OCI-LY1 (cell line): ENCODE measurements at regions not wholly inside any gene's neighbourhood (a gene's known extent, or its start where the extent isn't known, plus 50 kb on each side); places are given as distances from the start of the nearest gene placed in this dataset.

ENCODE experiments used
- H2AFZ ChIP-seq: fragments of 200-600 bp; sonication (generic), shearing (Covaris generic); 2 replicates; pipeline ENCODE4 v1.6.0; 2014; ENCODE audit warnings: antibody characterized with exemption, mild to moderate bottlenecking, low read length
- H3F3A ChIP-seq: fragments of 200-600 bp; sonication (generic), shearing (Covaris generic); 2 replicates; pipeline ENCODE4 v1.6.0; 2014; ENCODE audit warnings: mild to moderate bottlenecking, antibody characterized with exemption, low read length, moderate library complexity; ENCODE audit not compliant: insufficient read depth
- H3K27ac ChIP-seq: fragments of 200-600 bp; sonication (generic); 2 replicates; pipeline ENCODE4 v1.5.1; 2014; ENCODE audit warnings: low read length, mixed run types, mild to moderate bottlenecking, low read depth; ENCODE audit not compliant: poor library complexity, severe bottlenecking
- H3K27me3 ChIP-seq: fragments of 200-600 bp; sonication (generic); 2 replicates; pipeline ENCODE4 v1.6.0; 2014; ENCODE audit warnings: antibody characterized with exemption, mild to moderate bottlenecking, low read length, moderate library complexity; ENCODE audit not compliant: insufficient read depth
- H3K36me3 ChIP-seq: fragments of 200-600 bp; sonication (generic); 2 replicates; pipeline ENCODE4 v1.6.1; 2014; ENCODE audit warnings: mild to moderate bottlenecking, antibody characterized with exemption, low read length, moderate library complexity, mixed read lengths; ENCODE audit not compliant: insufficient read depth
- H3K4me1 ChIP-seq: fragments of 200-600 bp; sonication (generic); 2 replicates; pipeline ENCODE4 v1.5.1; 2014; ENCODE audit warnings: mild to moderate bottlenecking, low read length, moderate library complexity; ENCODE audit not compliant: insufficient read depth, severe bottlenecking
- H3K4me2 ChIP-seq: fragments of 200-600 bp; sonication (generic), shearing (Covaris generic); 2 replicates; pipeline ENCODE4 v1.6.1; 2014; ENCODE audit warnings: low read length
- H3K4me3 ChIP-seq: fragments of 200-600 bp; sonication (generic); 2 replicates; pipeline ENCODE4 v1.5.1; 2014; ENCODE audit warnings: low read length, low read depth, mild to moderate bottlenecking, mixed read lengths; ENCODE audit not compliant: poor library complexity, severe bottlenecking
- H3K79me2 ChIP-seq: fragments of 200-600 bp; shearing (Covaris generic); 2 replicates; pipeline ENCODE4 v1.6.1; 2016; ENCODE audit warnings: mixed run types, low read length, mixed read lengths; ENCODE audit not compliant: insufficient read depth
- H3K9ac ChIP-seq: fragments of 200-600 bp; sonication (generic), shearing (Covaris generic); 2 replicates; pipeline ENCODE4 v1.6.1; 2014; ENCODE audit warnings: mild to moderate bottlenecking, low read length, mixed read lengths
- H3K9me2 ChIP-seq: fragments of 200-600 bp; sonication (generic), shearing (Covaris generic); 2 replicates; pipeline ENCODE4 v1.6.1; 2014; ENCODE audit warnings: low read depth, mild to moderate bottlenecking, low read length, mixed read lengths
- H3K9me3 ChIP-seq: fragments of 200-600 bp; shearing (Covaris generic); 2 replicates; pipeline ENCODE4 v1.6.1; 2014; ENCODE audit warnings: low read length, mixed read lengths
- H4K20me1 ChIP-seq: fragments of 200-600 bp; sonication (generic), shearing (Covaris generic); 2 replicates; pipeline ENCODE4 v1.6.0; 2016; ENCODE audit warnings: mild to moderate bottlenecking, low read length; ENCODE audit not compliant: insufficient read depth
- CTCF ChIP-seq: fragments of 200-600 bp; sonication (generic), shearing (Covaris generic); IDR thresholded peaks from 2 replicates; pipeline ENCODE4 v1.5.1; 2017; ENCODE audit warnings: mild to moderate bottlenecking, antibody characterized with exemption, low read length, moderate library complexity, mixed read lengths
- EZH2 ChIP-seq: fragments of 200-600 bp; sonication (generic), shearing (Covaris generic); IDR thresholded peaks from 2 replicates; pipeline ENCODE4 v1.8.0; 2017; ENCODE audit warnings: borderline replicate concordance, mixed run types, mild to moderate bottlenecking, antibody characterized with exemption, low read length, moderate library complexity, mixed read lengths

- no peak overlapping the region for H2AFZ ChIP-seq
- no peak overlapping the region for H3K9ac ChIP-seq
- no peaks in the 10 kb centered on the region; the same call in 1 of the 2 replicates for H3K27me3 ChIP-seq
- H3K79me2 ChIP-seq, result no peaks in the 10 kb centered on the region
- H3K27ac ChIP-seq, result no peak overlapping the region
- H3K36me3 ChIP-seq, result no peaks in the 10 kb centered on the region
- no peaks in the 10 kb centered on the region for H3K4me1 ChIP-seq
- TF ChIP-seq EZH2, result no peak
- TF ChIP-seq CTCF, result no peak
- no peaks in the 10 kb centered on the region for H4K20me1 ChIP-seq
- no peak overlapping the region for H3K4me3 ChIP-seq
- no peaks in the 10 kb centered on the region for H3F3A ChIP-seq
- no peak overlapping the region for H3K4me2 ChIP-seq
- H3K9me2 ChIP-seq, result no peaks in the 10 kb centered on the region
- H3K9me3 ChIP-seq, result no peaks in the 10 kb centered on the region
Observed at GRCh38 chr15:31830591-31830990, 199.7 kb upstream of the CHRNA7 start.

GRCh38 chr15:31831596-31831995 is 198.7 kb upstream of the CHRNA7 start:
- Histone ChIP-seq H3K9me2 (no peaks in the 10 kb centered on the region), H3K4me3 (no peak overlapping the region), H3K9ac (no peak overlapping the region), H3K36me3 (no peaks in the 10 kb centered on the region), H3K4me2 (no peak overlapping the region), H3K27ac (no peak overlapping the region), H4K20me1 (no peaks in the 10 kb centered on the region), H3K79me2 (no peaks in the 10 kb centered on the region), H3K9me3 (no peaks in the 10 kb centered on the region), H3K4me1 (no peaks in the 10 kb centered on the region), H3K27me3 (no peaks in the 10 kb centered on the region; the same call in 1 of the 2 replicates), H2AFZ (no peak overlapping the region), H3F3A (no peaks in the 10 kb centered on the region)
- TF ChIP-seq EZH2 (no peak), CTCF (no peak)

- Histone ChIP-seq H3K9ac (no peak overlapping the region), H3K4me3 (no peak overlapping the region), H3F3A (no peaks in the 10 kb centered on the region), H3K36me3 (no peaks in the 10 kb centered on the region), H3K27me3 (no peaks in the 10 kb centered on the region; the same call in 1 of the 2 replicates), H3K79me2 (no peaks in the 10 kb centered on the region), H3K27ac (no peak overlapping the region), H3K9me2 (no peaks in the 10 kb centered on the region), H3K4me1 (no peaks in the 10 kb centered on the region), H2AFZ (no peak overlapping the region), H4K20me1 (no peaks in the 10 kb centered on the region), H3K9me3 (no peaks in the 10 kb centered on the region), H3K4me2 (no peak overlapping the region)
- TF ChIP-seq EZH2 (no peak), CTCF (no peak)
Observed at GRCh38 chr15:31834654-31835053, 195.7 kb upstream of the CHRNA7 start.
